OCI-LY1 (cell line): ENCODE measurements at regions not wholly inside any gene's neighbourhood (a gene's known extent, or its start where the extent isn't known, plus 50 kb on each side); places are given as distances from the start of the nearest gene placed in this dataset.

Experiments
- H2AFZ ChIP-seq: fragments of 200-600 bp; sonication (generic), shearing (Covaris generic); 2 replicates; pipeline ENCODE4 v1.6.0; 2014; ENCODE audit warnings: antibody characterized with exemption, mild to moderate bottlenecking, low read length
- H3F3A ChIP-seq: fragments of 200-600 bp; sonication (generic), shearing (Covaris generic); 2 replicates; pipeline ENCODE4 v1.6.0; 2014; ENCODE audit warnings: mild to moderate bottlenecking, antibody characterized with exemption, low read length, moderate library complexity; ENCODE audit not compliant: insufficient read depth
- H3K27ac ChIP-seq: fragments of 200-600 bp; sonication (generic); 2 replicates; pipeline ENCODE4 v1.5.1; 2014; ENCODE audit warnings: low read length, mixed run types, mild to moderate bottlenecking, low read depth; ENCODE audit not compliant: poor library complexity, severe bottlenecking
- H3K27me3 ChIP-seq: fragments of 200-600 bp; sonication (generic); 2 replicates; pipeline ENCODE4 v1.6.0; 2014; ENCODE audit warnings: antibody characterized with exemption, mild to moderate bottlenecking, low read length, moderate library complexity; ENCODE audit not compliant: insufficient read depth
- H3K36me3 ChIP-seq: fragments of 200-600 bp; sonication (generic); 2 replicates; pipeline ENCODE4 v1.6.1; 2014; ENCODE audit warnings: mild to moderate bottlenecking, antibody characterized with exemption, low read length, moderate library complexity, mixed read lengths; ENCODE audit not compliant: insufficient read depth
- H3K4me1 ChIP-seq: fragments of 200-600 bp; sonication (generic); 2 replicates; pipeline ENCODE4 v1.5.1; 2014; ENCODE audit warnings: mild to moderate bottlenecking, low read length, moderate library complexity; ENCODE audit not compliant: insufficient read depth, severe bottlenecking
- H3K4me2 ChIP-seq: fragments of 200-600 bp; sonication (generic), shearing (Covaris generic); 2 replicates; pipeline ENCODE4 v1.6.1; 2014; ENCODE audit warnings: low read length
- H3K4me3 ChIP-seq: fragments of 200-600 bp; sonication (generic); 2 replicates; pipeline ENCODE4 v1.5.1; 2014; ENCODE audit warnings: low read length, low read depth, mild to moderate bottlenecking, mixed read lengths; ENCODE audit not compliant: poor library complexity, severe bottlenecking
- H3K79me2 ChIP-seq: fragments of 200-600 bp; shearing (Covaris generic); 2 replicates; pipeline ENCODE4 v1.6.1; 2016; ENCODE audit warnings: mixed run types, low read length, mixed read lengths; ENCODE audit not compliant: insufficient read depth
- H3K9ac ChIP-seq: fragments of 200-600 bp; sonication (generic), shearing (Covaris generic); 2 replicates; pipeline ENCODE4 v1.6.1; 2014; ENCODE audit warnings: mild to moderate bottlenecking, low read length, mixed read lengths
- H3K9me2 ChIP-seq: fragments of 200-600 bp; sonication (generic), shearing (Covaris generic); 2 replicates; pipeline ENCODE4 v1.6.1; 2014; ENCODE audit warnings: low read depth, mild to moderate bottlenecking, low read length, mixed read lengths
- H3K9me3 ChIP-seq: fragments of 200-600 bp; shearing (Covaris generic); 2 replicates; pipeline ENCODE4 v1.6.1; 2014; ENCODE audit warnings: low read length, mixed read lengths
- H4K20me1 ChIP-seq: fragments of 200-600 bp; sonication (generic), shearing (Covaris generic); 2 replicates; pipeline ENCODE4 v1.6.0; 2016; ENCODE audit warnings: mild to moderate bottlenecking, low read length; ENCODE audit not compliant: insufficient read depth
- EZH2 ChIP-seq: fragments of 200-600 bp; sonication (generic), shearing (Covaris generic); IDR thresholded peaks from 2 replicates; pipeline ENCODE4 v1.8.0; 2017; ENCODE audit warnings: borderline replicate concordance, mixed run types, mild to moderate bottlenecking, antibody characterized with exemption, low read length, moderate library complexity, mixed read lengths
- TF ChIP-seq, protein P1 (sequence below): fragments of 200-600 bp; sonication (generic), shearing (Covaris generic); IDR thresholded peaks from 2 replicates; pipeline ENCODE4 v1.5.1; 2017; ENCODE audit warnings: mild to moderate bottlenecking, antibody characterized with exemption, low read length, moderate library complexity, mixed read lengths

GRCh38 chr9:135365013-135365768 lies 114.4 kb upstream of the PPP1R26 start:
- TF ChIP-seq, protein P1, sequence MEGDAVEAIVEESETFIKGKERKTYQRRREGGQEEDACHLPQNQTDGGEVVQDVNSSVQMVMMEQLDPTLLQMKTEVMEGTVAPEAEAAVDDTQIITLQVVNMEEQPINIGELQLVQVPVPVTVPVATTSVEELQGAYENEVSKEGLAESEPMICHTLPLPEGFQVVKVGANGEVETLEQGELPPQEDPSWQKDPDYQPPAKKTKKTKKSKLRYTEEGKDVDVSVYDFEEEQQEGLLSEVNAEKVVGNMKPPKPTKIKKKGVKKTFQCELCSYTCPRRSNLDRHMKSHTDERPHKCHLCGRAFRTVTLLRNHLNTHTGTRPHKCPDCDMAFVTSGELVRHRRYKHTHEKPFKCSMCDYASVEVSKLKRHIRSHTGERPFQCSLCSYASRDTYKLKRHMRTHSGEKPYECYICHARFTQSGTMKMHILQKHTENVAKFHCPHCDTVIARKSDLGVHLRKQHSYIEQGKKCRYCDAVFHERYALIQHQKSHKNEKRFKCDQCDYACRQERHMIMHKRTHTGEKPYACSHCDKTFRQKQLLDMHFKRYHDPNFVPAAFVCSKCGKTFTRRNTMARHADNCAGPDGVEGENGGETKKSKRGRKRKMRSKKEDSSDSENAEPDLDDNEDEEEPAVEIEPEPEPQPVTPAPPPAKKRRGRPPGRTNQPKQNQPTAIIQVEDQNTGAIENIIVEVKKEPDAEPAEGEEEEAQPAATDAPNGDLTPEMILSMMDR = no peak
- TF ChIP-seq EZH2 = no peak
- Histone ChIP-seq H3K36me3 (no peaks in the 10 kb centered on the region), H3K27ac (no peak overlapping the region), H3K4me1 (no peaks in the 10 kb centered on the region), H2AFZ (no peak overlapping the region), H3K79me2 (no peaks in the 10 kb centered on the region), H3K4me3 (no peak overlapping the region), H3K9me3 (no peaks in the 10 kb centered on the region), H3K27me3 (peaks cover 3% of the 10 kb centered on the region; the same call in 1 of the 2 replicates), H3K9ac (no peak overlapping the region), H4K20me1 (no peaks in the 10 kb centered on the region), H3K4me2 (no peak overlapping the region), H3F3A (no peaks in the 10 kb centered on the region), H3K9me2 (no peaks in the 10 kb centered on the region)

GRCh38 chr9:135366104-135366503 lies 113.5 kb upstream of the PPP1R26 start:
- Histone ChIP-seq H3K4me1 (no peaks in the 10 kb centered on the region), H3K4me2 (no peak overlapping the region), H3K79me2 (no peaks in the 10 kb centered on the region), H3K9me2 (no peaks in the 10 kb centered on the region), H3K27me3 (peaks cover 3% of the 10 kb centered on the region; the same call in 1 of the 2 replicates), H3K9ac (no peak overlapping the region), H2AFZ (no peak overlapping the region), H3K9me3 (no peaks in the 10 kb centered on the region), H3K36me3 (no peaks in the 10 kb centered on the region), H3K4me3 (no peak overlapping the region), H3K27ac (no peak overlapping the region), H4K20me1 (no peaks in the 10 kb centered on the region), H3F3A (no peaks in the 10 kb centered on the region)
- no peak for TF ChIP-seq EZH2
- TF ChIP-seq, protein P1 = no peak

- H2AFZ ChIP-seq = no peak overlapping the region
- no peaks in the 10 kb centered on the region for H3K9me2 ChIP-seq
- H3K27me3 ChIP-seq = no peaks in the 10 kb centered on the region; the same call in 1 of the 2 replicates
- no peak overlapping the region for H3K27ac ChIP-seq
- no peaks in the 10 kb centered on the region for H3K9me3 ChIP-seq
- no peaks in the 10 kb centered on the region for H3K4me1 ChIP-seq
- TF ChIP-seq, protein P1 = no peak
- H4K20me1 ChIP-seq = no peaks in the 10 kb centered on the region
- no peak overlapping the region for H3K4me3 ChIP-seq
- no peaks in the 10 kb centered on the region for H3F3A ChIP-seq
- H3K79me2 ChIP-seq = no peaks in the 10 kb centered on the region
- H3K4me2 ChIP-seq = no peak overlapping the region
- H3K36me3 ChIP-seq = no peaks in the 10 kb centered on the region
- no peak overlapping the region for H3K9ac ChIP-seq
These were observed 110.1 kb upstream of the PPP1R26 start for GRCh38 chr9:135369412-135369990.
